ENCODE measurements at regions not wholly inside any gene's neighbourhood (a gene's known extent, or its start where the extent isn't known, plus 50 kb on each side); places are given as distances from the start of the nearest gene placed in this dataset.

DNA sequence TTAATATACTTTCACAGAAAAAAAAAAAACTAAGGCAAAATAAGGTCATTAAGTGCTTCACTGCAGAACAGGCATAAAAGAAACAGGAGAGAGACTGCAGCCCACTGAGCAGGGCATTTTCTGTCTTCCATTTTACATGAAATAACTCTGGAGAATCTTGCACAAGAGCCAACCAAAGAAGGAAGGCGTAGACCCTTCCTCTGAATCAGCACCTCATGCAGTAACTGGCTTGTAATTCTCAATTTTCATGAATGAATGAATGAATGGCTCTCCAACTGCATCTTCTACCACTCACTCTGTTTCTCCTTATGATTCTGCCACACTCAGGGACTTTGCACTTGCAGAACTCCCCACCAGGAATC lies 102.0 kb upstream of the PPM1H start (continued):
- TF ChIP-seq RB1 (IDR thresholded peaks at IDR 0.05; ENCODE audit: low read depth) (no peak), SREBF2 (CRISPR knock-in tag; IDR thresholded peaks at IDR 0.05) (no peak), COPS2 (conservative IDR thresholded peaks at IDR 0.05) (no peak)
- TF ChIP-seq, protein P1, sequence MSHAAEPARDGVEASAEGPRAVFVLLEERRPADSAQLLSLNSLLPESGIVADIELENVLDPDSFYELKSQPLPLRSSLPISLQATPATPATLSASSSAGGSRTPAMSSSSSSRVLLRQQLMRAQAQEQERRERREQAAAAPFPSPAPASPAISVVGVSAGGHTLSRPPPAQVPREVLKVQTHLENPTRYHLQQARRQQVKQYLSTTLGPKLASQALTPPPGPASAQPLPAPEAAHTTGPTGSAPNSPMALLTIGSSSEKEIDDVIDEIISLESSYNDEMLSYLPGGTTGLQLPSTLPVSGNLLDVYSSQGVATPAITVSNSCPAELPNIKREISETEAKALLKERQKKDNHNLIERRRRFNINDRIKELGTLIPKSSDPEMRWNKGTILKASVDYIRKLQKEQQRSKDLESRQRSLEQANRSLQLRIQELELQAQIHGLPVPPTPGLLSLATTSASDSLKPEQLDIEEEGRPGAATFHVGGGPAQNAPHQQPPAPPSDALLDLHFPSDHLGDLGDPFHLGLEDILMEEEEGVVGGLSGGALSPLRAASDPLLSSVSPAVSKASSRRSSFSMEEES (CRISPR knock-in tag; IDR thresholded peaks at IDR 0.05): no peak
- TF ChIP-seq, protein P2, sequence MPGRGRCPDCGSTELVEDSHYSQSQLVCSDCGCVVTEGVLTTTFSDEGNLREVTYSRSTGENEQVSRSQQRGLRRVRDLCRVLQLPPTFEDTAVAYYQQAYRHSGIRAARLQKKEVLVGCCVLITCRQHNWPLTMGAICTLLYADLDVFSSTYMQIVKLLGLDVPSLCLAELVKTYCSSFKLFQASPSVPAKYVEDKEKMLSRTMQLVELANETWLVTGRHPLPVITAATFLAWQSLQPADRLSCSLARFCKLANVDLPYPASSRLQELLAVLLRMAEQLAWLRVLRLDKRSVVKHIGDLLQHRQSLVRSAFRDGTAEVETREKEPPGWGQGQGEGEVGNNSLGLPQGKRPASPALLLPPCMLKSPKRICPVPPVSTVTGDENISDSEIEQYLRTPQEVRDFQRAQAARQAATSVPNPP (IDR thresholded peaks at IDR 0.05; ENCODE audit: borderline replicate concordance, insufficient read depth, insufficient read length): no peak

DNA sequence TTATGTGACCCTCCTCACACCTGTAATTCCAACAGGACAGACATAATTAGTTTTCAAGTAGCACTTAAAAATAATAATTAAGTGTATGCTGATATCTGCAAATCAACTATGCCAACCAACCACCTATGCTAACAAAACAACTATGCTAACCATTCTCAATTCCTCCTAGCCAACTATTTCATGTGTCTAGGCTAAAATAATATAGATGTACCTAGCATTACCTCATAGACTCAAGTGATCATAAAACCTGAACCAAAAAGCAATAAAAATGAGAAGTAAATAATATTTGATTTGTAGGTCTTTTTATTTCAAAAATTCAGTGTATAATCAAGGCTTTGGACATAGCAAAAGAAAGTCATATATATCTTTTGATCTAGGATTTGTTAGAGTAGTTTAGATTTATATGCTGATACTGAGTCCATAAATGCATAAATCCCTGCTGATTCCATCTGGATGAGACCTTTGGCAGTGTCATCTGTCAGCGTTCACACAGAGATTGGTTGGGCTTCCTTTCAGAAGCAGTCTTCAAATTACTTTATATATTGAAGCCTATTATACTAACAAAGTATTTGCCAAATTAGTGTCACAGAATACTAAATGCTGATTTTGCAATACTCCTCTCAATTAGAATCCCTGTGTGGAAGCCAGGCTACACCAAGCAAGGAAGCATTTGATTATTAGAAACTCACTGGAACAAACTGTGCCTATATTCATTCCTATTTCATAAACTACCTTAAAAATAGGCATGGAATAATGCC lies 101.4 kb upstream of the PPM1H start:
- H3K27me3 ChIP-seq (ENCODE audit: control insufficient read depth in 2 of 2, insufficient read depth in 2 of 2, low read length in 2 of 2): no peaks in the 10 kb centered on the region
- ChIA-PET POLR2A (no interaction called here), CTCF (ENCODE audit: low intra/inter-chr PET ratio) (no interaction called here)

More for the DNA sequence above, 101.4 kb upstream of the PPM1H start:
- Histone ChIP-seq H3K79me2 (ENCODE audit: control insufficient read depth, insufficient read depth, low read length) (no peaks in the 10 kb centered on the region), H3K4me3 (no peak overlapping the region), H3K9ac (ENCODE audit: insufficient read depth in 1 of 2, low read depth in 2 of 2, low read length in 2 of 2) (no peak overlapping the region), H3K4me2 (ENCODE audit: insufficient read depth, low read length) (no peak overlapping the region), H2AFZ (ENCODE audit: low read depth, low read length) (no peak overlapping the region), H3K9me3 (replicated peaks; ENCODE audit: control insufficient read depth, insufficient read depth, low read depth, low read length) (no peaks in the 10 kb centered on the region), H3K9me1 (ENCODE audit: control insufficient read depth, insufficient read depth, low read length) (no peaks in the 10 kb centered on the region), H4K20me1 (replicated peaks; ENCODE audit: control insufficient read depth, insufficient read depth, low read length) (no peaks in the 10 kb centered on the region), H3K27ac (ENCODE audit: extremely low read depth, low read depth, low read length) (no peak overlapping the region), H3K36me3 (ENCODE audit: control insufficient read depth, insufficient read depth, low read length) (no peaks in the 10 kb centered on the region), H3K4me1 (replicated peaks in 1 of 2; ENCODE audit: control insufficient read depth in 2 of 2, insufficient read depth in 2 of 2, low read length in 2 of 2) (no peaks in the 10 kb centered on the region; a peak in 1 of 5 replicates)
- ATAC-seq (no peak), FAIRE-seq (no peak), DNase-seq (ENCODE audit: extremely low read depth in 1 of 4, low spot score in 3 of 4) (no peak)
- no TSS peak for BruUV-seq (replicated peaks)
- 19% methylated on average over 1 of the region's 1 CpG for WGBS (ENCODE audit: insufficient coverage, low coverage, missing lambda C conversion rate)
- TF ChIP-seq JUND (IDR thresholded peaks at IDR 0.05; ENCODE audit: borderline replicate concordance, low read depth, low read length) (no peak), JUND (tag; IDR thresholded peaks at IDR 0.05; ENCODE audit: borderline replicate concordance, low read depth, low read length) (no peak), KAT7 (CRISPR knock-in tag; IDR thresholded peaks at IDR 0.05; ENCODE audit: borderline replicate concordance) (no peak), ESRRA (IDR thresholded peaks at IDR 0.05; ENCODE audit: borderline replicate concordance, low read depth) (no peak), DIDO1 (tag; IDR thresholded peaks at IDR 0.05; ENCODE audit: low read depth) (no peak)
- intact Hi-C loops (cut with micrococcal nuclease): no loop called here
- in situ Hi-C loops (cut with MboI): no loop called here

Data from K562 (cell line).